HG03280 (cell line): ENCODE measurements at regions not wholly inside any gene's neighbourhood (a gene's known extent, or its start where the extent isn't known, plus 50 kb on each side); places are given as distances from the start of the nearest gene placed in this dataset.

Experiments
- ATAC-seq: cut with Tn5 transposase; IDR thresholded peaks from one replicate; pipeline ENCODE4 v1.9.1; 2021; ENCODE audit warnings: mild to moderate bottlenecking, moderate library complexity; ENCODE audit not compliant: unreplicated experiment

GRCh38 chr7:3192669-3193068, 108.4 kb upstream of the SDK1 start:
- no peak for ATAC-seq

DNA sequence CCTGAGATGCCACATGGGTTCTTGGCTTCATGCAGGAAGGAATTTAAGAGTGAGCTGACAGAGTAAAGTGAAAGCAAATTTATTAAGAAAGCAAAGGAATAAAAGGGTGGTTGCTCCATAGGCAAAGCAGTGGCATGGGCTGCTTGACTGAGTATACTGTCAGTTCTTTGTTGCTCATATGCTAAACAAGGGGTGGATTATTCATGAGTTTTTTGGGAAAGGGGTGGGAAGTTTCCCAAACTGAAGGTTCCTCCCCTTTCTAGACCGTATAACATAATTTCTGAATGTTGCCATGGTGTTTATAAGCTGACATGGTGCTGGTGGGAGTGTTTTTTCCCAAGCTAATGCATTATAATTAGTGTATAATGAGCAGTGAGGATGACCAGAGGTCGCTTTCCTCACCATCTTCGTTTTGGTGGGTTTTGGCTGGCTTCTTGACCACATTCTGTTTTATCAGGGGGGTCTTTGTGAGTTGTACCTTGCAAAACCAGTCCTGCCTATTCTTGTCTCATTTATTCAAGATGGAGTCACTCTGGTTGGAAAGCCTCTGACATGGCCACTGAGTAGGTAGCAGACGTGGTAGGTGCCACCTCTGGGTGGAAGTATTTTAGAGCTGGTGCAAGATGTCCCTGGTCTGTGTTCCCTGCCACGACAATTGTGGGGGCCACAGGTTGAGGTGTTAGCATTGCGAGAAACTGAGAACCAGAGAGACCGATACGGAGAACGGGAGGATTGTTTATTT, 107.5 kb upstream of the SDK1 start:
- ATAC-seq = no peak

- ATAC-seq = no peak
Measured at GRCh38 chr7:3194501-3195141, 106.4 kb upstream of the SDK1 start.

DNA sequence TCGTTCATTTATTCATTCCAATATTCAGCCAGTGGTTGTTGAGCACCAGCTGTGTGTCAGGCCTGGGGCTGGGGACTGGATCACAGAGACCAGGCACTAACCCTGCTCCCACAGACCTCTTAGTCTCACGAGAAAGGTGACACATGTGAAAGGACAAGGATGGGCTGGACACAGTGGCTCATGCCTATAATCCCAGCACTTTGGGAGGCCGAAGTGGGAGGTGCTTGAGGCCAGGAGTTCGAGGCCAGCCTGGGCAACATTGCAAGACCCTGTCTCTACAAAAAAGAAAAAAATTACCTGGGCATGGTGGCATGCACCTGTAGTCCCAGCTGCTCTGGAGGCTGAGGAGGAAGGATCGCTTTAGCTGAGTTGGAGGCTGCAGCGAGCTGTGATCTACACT, 105.9 kb upstream of the SDK1 start:
- ATAC-seq = no peak

DNA sequence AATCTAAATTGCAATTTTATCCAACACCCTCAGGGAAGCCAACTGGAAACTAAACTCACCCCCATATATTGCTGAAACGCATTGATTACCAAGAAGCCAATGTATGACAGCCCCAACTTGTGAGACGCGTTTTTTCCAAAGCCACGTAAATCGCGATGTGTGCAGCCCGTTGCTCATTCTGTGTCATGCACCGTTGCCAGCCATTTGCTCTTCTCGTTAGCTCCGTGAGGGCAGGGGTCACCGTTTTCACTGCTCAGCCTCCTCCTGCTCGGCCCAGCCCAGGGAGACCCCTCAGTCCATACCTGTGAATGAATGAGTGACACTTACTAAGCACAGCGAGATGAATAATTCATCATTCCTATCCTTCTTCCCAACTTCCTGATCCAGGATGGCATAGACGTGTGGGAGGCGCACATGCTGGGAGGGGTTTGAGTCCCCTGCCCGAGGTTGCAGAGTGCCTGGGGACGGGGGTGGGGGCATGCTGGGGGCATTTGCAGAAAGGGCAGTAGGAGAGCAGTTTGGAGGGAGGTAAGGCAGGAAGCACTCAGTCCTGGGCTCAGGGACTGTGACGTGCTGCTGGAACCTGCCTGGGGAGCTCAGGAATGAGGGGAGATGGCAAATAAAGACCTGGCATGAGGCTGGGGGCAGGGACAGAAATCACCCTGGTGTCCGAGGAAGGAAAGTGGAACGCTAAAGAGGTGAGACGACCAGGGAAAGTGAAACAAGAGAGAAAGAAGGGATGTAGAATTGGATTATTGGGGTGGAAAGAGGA, 104.2 kb upstream of the SDK1 start:
- ATAC-seq = no peak

- no peak for ATAC-seq
Measured at GRCh38 chr7:3197567-3198213, 103.4 kb upstream of the SDK1 start.

- ATAC-seq = no peak
Measured at GRCh38 chr7:3198316-3198715, 102.7 kb upstream of the SDK1 start.

DNA sequence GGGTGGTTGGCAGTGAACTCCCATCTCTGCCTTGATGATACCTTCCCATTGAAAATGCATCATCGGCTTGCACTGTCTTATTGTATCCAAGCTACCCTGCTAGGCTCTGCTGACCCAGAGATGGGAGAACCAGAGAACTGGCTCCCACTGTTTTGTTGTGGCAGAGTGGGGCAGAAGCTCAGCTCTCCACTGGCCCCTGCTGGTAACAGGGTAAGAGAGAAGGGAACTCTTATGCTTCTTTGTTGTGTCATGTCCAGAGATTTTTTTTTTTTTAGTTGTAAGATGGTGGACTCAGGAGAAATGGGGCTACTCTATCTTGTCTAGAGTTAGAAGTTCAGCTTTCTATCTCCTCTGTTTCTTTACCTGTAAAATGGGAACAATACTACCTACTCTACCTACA, 100.5 kb upstream of the SDK1 start:
- ATAC-seq = no peak

GRCh38 chr7:3201306-3201705, 99.7 kb upstream of the SDK1 start:
- no peak for ATAC-seq

GRCh38 chr7:3201937-3202710, 98.9 kb upstream of the SDK1 start:
- ATAC-seq = no peak

DNA sequence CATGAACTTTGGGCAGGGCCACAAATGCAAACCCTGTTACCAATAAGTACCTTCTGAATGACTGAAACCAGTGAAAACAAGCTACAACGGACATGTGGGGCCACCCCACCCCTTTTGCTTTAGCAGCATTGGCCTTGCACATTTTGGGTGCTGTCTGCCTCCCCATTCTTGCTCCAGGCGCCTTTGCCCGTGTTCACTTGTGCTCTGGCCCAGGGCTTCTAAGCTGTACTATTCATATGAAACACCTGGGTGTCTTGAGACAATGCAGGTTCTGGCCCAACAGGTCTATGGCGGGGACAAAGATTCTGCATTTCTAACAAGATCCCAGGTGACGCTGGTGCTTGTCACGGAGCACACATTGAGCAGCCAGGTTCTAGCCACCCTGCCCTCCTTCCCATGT, 96.5 kb upstream of the SDK1 start:
- ATAC-seq = no peak

GRCh38 chr7:3206101-3206500, 95.0 kb upstream of the SDK1 start:
- ATAC-seq = no peak

DNA sequence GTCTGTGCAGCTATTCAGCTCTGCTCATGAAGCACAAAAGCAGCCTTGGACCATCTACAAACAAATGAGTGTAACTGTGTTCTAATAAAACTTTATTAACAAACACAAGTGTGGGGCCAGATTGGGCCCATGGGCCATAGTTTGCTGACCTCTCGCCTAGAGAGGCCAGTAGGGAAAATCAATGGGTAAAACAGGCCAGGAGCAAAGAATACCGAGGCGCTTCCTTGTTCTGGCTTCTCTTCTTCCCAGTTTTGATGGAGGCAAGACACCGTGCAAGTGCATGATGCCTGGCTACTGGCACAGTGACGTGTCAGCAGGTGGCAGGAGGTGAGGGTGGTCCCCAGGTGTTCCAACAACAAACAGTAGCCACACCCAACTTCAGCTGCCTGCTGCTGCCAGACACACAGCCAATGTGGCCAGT, 94.3 kb upstream of the SDK1 start:
- ATAC-seq = no peak

DNA sequence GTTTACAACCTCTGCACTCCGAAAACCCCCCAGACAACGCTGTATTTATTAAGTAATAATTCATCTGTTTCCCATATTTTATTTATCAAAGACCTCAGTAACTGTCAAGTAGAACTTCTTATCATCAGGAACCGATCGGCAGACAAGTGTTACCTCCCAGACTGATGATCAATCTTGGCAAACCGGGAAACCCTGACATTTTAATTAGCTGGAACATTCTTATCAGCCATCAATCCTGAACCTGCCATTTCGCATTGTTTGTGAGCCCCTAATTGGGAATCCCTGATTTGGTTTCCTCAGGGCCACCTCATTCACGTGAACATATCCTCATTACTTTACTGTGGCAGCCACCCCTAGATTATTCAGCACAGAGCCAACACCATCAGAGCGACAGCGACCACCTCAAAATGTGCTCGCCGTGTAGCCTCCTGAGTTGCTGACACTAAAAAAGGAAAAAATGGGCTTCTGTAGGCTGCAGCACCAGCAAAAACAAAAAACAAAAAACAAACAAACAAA, 93.6 kb upstream of the SDK1 start:
- no peak for ATAC-seq

- ATAC-seq = no peak
Measured at GRCh38 chr7:3210531-3210930, 90.5 kb upstream of the SDK1 start.

GRCh38 chr7:3214090-3214413, 87.0 kb upstream of the SDK1 start:
- ATAC-seq = no peak

DNA sequence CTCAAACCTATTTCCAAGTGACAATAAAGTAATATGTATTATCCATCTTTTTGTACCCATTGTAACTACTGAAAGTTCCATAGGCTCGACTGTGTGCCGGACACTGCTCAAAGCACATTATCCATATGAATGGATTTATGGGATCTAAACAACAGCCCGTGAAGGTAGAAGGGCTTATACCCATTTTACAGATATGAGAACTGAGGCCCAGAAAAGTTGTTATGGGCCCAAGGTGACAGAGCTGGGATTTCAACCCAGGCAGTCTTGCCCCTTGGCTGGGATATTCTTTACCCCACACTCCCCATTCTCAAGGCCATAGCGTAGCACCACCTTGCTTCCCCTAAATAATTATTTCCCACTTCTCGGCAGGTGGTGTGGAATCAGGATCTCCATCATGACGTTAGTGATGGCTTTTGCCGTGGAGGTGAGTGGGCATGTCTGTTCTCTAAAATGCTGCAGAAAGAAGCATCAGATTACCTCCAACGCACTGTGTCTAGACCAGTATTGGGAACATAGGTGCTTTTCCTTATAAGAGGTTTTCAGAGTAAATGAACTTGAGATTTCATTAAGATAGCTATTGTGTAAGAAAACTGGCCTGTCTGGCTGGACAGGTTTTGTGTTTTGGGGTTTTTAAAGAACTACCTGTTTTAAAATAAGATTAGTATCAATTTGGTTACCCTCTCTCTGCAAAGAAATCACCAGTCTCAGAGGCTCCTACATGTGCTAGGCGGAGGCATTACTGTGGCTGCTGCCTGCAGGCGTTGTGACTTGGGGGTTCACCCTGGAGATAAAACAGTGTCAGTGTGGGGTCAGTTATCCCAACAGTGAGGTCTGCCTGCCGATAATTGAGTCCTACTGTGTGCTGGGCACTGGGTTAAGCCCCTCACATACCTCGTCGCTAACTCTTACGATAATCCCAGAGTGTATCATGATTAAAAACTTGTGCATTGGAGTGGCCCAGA, 85.1 kb upstream of the SDK1 start:
- ATAC-seq = no peak

DNA sequence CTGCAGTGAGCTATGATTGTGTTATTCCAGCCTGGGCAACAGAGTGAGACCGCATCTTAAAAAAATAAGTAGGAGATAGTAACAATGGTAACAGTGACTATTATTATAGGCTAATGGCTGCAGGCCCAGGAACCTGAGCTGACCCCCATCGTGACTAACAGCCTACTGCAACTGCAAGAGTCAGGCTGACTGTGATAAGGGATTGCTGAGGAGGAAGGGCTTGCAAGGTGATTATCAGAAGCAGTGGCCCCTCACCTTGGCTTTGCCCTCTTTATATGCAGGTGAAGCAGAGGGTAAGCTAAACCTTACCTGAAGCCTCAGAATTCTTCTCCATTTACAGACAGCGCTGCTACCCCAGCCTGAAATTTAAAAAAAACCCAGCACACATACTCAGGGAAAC, 83.9 kb upstream of the SDK1 start:
- no peak for ATAC-seq

- ATAC-seq = no peak
Measured at GRCh38 chr7:3218411-3219225, 82.4 kb upstream of the SDK1 start.
